GM12892 (cell line): ENCODE measurements at regions not wholly inside any gene's neighbourhood (a gene's known extent, or its start where the extent isn't known, plus 50 kb on each side); places are given as distances from the start of the nearest gene placed in this dataset.

ENCODE experiments used
- DNase-seq: peaks from one replicate; pipeline ENCODE4 v3.0.0; 2011; ENCODE audit not compliant: insufficient read length
- FAIRE-seq: peaks from 2 replicates; lab custom pipeline; 2011; peaks lifted over from hg19 to GRCh38; lab: Jason Lieb, UNC
- POLR2A ChIP-seq: IDR thresholded peaks from 2 replicates; pipeline ENCODE4 v1.6.1; 2011; ENCODE audit warnings: low read depth, low read length, control low read depth
- POLR2AphosphoS5 ChIP-seq: IDR thresholded peaks from 2 replicates; pipeline ENCODE4 v1.6.1; 2011; ENCODE audit warnings: low read depth, low read length, control low read depth
- TAF1 ChIP-seq: IDR thresholded peaks from 2 replicates; pipeline ENCODE4 v1.6.1; 2011; ENCODE audit warnings: low read depth, mild to moderate bottlenecking, control low read depth, low read length, borderline replicate concordance

- TF ChIP-seq POLR2AphosphoS5, result no peak
- TF ChIP-seq TAF1, result no peak
- TF ChIP-seq POLR2A, result no peak
- FAIRE-seq, result no peak
- DNase-seq, result no peak
Measured at GRCh38 chr12:60159761-60160160, 563.9 kb downstream of the SLC16A7 start.

GRCh38 chr12:60162988-60163720, 567.3 kb downstream of the SLC16A7 start:
- FAIRE-seq (no peak), DNase-seq (no peak)
- no peak for TF ChIP-seq TAF1
- TF ChIP-seq POLR2A, result no peak
- TF ChIP-seq POLR2AphosphoS5, result no peak

DNA sequence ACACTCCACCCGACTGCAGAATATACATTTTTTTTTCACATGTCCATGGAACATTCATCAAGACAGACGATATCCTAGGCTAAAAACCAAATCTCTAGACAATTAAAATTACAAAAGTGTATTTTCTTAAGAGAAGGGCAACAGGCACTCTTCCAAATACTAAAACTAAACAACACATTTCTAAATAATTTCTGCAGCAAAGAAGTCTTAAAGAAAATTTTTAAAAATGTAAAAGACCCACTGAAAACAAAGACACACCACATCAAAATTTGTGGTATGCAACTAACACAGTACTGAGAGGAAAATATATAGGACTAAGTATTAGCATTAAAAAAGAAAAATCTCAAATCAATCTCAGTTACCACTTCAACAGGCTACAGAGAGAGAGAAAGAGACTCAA, 570.0 kb downstream of the SLC16A7 start:
- TF ChIP-seq TAF1, result no peak
- no peak for TF ChIP-seq POLR2A
- no peak for TF ChIP-seq POLR2AphosphoS5
- DNase-seq, result no peak
- no peak for FAIRE-seq

DNA sequence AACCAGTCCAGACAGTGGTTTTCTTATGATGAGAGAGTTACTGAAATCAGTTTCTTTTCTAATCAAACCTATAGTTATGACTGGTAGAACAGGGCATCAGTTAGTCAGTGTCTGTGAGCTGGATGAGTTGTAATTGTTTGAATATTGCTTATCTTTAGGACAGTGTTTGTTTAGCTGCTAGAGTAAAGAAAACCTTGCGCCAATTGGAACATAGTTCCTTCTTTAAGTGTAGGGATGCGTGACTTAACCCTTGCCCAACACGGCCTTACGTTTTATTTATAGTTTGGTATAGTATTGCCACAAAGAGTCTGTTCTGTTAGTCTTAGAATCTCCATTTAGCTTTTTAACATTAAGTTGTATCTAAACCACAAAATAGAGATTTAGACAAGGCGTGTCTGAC, 572.6 kb downstream of the SLC16A7 start:
- TF ChIP-seq POLR2A (no peak), TAF1 (no peak), POLR2AphosphoS5 (no peak)
- FAIRE-seq (no peak), DNase-seq (no peak)

GRCh38 chr12:60169904-60170303, 574.1 kb downstream of the SLC16A7 start:
- DNase-seq (no peak), FAIRE-seq (no peak)
- TF ChIP-seq TAF1 (no peak), POLR2A (no peak), POLR2AphosphoS5 (no peak)

- FAIRE-seq, result no peak
- TF ChIP-seq TAF1, result no peak
- TF ChIP-seq POLR2AphosphoS5, result no peak
- no peak for TF ChIP-seq POLR2A
- no peak for DNase-seq
Measured at GRCh38 chr12:60172266-60173211, 576.7 kb downstream of the SLC16A7 start.

DNA sequence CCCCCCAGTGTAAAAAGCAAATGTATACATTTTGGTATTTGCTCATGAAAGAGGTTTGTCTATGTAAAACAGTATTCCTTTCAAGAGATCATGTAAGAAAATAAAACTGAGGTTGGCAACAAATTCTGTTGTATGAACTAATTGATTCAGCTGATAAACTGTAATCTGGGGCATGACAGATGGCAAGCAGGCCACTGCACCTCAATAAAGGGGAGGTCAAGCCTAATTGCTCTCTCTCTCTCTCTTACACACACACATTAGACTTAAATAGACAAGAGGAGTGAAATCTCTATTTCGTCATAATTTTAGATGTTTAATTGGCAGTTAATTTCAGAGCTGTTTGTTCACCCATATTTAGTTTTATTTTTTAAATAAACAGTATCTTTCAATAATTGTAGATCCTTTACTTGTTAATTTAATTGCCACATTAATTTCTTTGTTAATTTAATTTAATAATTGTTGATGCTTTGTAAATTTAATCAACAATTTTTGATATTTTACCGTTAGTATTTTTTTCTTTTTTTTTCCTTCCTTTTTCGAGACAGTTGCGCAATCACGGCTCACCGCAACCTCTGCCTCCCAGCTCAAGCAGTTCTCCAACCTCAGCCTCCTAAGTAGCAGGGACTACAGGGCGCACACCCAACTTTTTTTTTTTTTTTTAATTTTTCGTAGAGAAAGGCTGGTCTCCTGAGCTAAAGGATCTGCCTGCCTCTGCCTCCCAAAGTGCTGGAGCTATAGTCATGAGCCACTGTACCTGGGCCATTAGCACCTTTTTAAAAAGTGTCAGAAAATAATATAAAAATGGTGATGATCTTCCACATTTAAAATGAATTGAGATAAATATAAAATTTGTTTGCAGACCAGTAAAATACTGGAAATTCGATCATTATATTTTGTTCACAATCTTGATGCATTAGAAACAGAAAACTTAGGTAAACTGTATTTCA, 577.7 kb downstream of the SLC16A7 start:
- FAIRE-seq (no peak), DNase-seq (no peak)
- TF ChIP-seq POLR2AphosphoS5 (no peak), TAF1 (no peak), POLR2A (no peak)

GRCh38 chr12:60174476-60174875, 578.6 kb downstream of the SLC16A7 start:
- DNase-seq, result no peak
- no peak for FAIRE-seq
- no peak for TF ChIP-seq POLR2AphosphoS5
- no peak for TF ChIP-seq TAF1
- TF ChIP-seq POLR2A, result no peak

- TF ChIP-seq POLR2AphosphoS5 (no peak), TAF1 (no peak), POLR2A (no peak)
- FAIRE-seq, result no peak
- DNase-seq, result no peak
Measured at GRCh38 chr12:60174941-60175340, 579.1 kb downstream of the SLC16A7 start.

GRCh38 chr12:60176891-60177290, 581.1 kb downstream of the SLC16A7 start:
- no peak for TF ChIP-seq POLR2AphosphoS5
- TF ChIP-seq TAF1, result no peak
- TF ChIP-seq POLR2A, result no peak
- no peak for FAIRE-seq
- DNase-seq, result no peak

- DNase-seq (no peak), FAIRE-seq (no peak)
- TF ChIP-seq POLR2A (no peak), POLR2AphosphoS5 (no peak), TAF1 (no peak)
Measured at GRCh38 chr12:60180298-60180697, 584.5 kb downstream of the SLC16A7 start.
